ENCODE measurements at regions not wholly inside any gene's neighbourhood (a gene's known extent, or its start where the extent isn't known, plus 50 kb on each side); places are given as distances from the start of the nearest gene placed in this dataset.
"Not testable (repeated sequence)": the region's sequence is repeated elsewhere in the genome, so short reads cannot be mapped to it uniquely, and the experiment has no call there.

- no peak for DNase-seq (ENCODE audit: low spot score in 2 of 2)
- no peak overlapping the region for H3K4me3 ChIP-seq (ENCODE audit: low read depth, poor library complexity, severe bottlenecking)
- intact Hi-C loops (cut with DNase I; ENCODE audit: low total_unique reads): no loop called here
- no peak for TF ChIP-seq POLR2A (IDR thresholded peaks at IDR 0.05)
- TF ChIP-seq CTCF (IDR thresholded peaks at IDR 0.05): no peak
- 77 to 81% methylated on average over 5 of the region's 5 CpGs for WGBS, 2 donors
Measured at GRCh38 chr3:87968668-87969067, 90.1 kb downstream of the CGGBP1 start.

- TF ChIP-seq POLR2A (IDR thresholded peaks at IDR 0.05) (no peak), CTCF (IDR thresholded peaks at IDR 0.05) (no peak)
- no peak overlapping the region for H3K4me3 ChIP-seq (ENCODE audit: low read depth, poor library complexity, severe bottlenecking)
- intact Hi-C loops (cut with DNase I; ENCODE audit: low total_unique reads): no loop called here
- WGBS, 2 donors: 56 to 57% methylated on average over 1 of the region's 1 CpG
- DNase-seq (ENCODE audit: low spot score in 2 of 2): no peak
Measured at GRCh38 chr3:87958289-87958688, 100.5 kb downstream of the CGGBP1 start.

- intact Hi-C loops (cut with DNase I; ENCODE audit: low total_unique reads): no loop called here
- TF ChIP-seq CTCF (IDR thresholded peaks at IDR 0.05): no peak
- no peak for TF ChIP-seq POLR2A (IDR thresholded peaks at IDR 0.05)
- DNase-seq (ENCODE audit: low spot score in 2 of 2): no peak
- WGBS, 2 donors: 90 to 92% methylated on average over 1 of the region's 1 CpG
- H3K4me3 ChIP-seq (ENCODE audit: low read depth, poor library complexity, severe bottlenecking): no peak overlapping the region
Measured at GRCh38 chr3:87957575-87957974, 101.2 kb downstream of the CGGBP1 start.

GRCh38 chr3:87949879-87950208 is 109.0 kb downstream of the CGGBP1 start:
- intact Hi-C loops (cut with DNase I; ENCODE audit: low total_unique reads): no loop called here
- no peak for DNase-seq (ENCODE audit: low spot score in 2 of 2)
- 30 to 71% methylated on average over 1 of the region's 1 CpG for WGBS, 2 donors
- H3K4me3 ChIP-seq (ENCODE audit: low read depth, poor library complexity, severe bottlenecking): no peak overlapping the region
- no peak for TF ChIP-seq CTCF (IDR thresholded peaks at IDR 0.05)
- no peak for TF ChIP-seq POLR2A (IDR thresholded peaks at IDR 0.05)

- no peak for DNase-seq (ENCODE audit: low spot score in 2 of 2)
- no peak overlapping the region for H3K4me3 ChIP-seq (ENCODE audit: low read depth, poor library complexity, severe bottlenecking)
- TF ChIP-seq CTCF (IDR thresholded peaks at IDR 0.05) (no peak), POLR2A (IDR thresholded peaks at IDR 0.05) (no peak)
- intact Hi-C loops (cut with DNase I; ENCODE audit: low total_unique reads): no loop called here
- WGBS, 2 donors: 52 to 60% methylated on average over 4 of the region's 4 CpGs
Measured at GRCh38 chr3:87949189-87949878, 109.5 kb downstream of the CGGBP1 start.

GRCh38 chr3:87946007-87946406 is 112.8 kb downstream of the CGGBP1 start:
- WGBS, 2 donors: 94% methylated on average over 20 of the region's 20 CpGs
- H3K4me3 ChIP-seq (ENCODE audit: low read depth, poor library complexity, severe bottlenecking); intact Hi-C loops (cut with DNase I; ENCODE audit: low total_unique reads); DNase-seq (ENCODE audit: low spot score in 2 of 2): not testable (repeated sequence)

GRCh38 chr3:87942256-87942655 is 116.5 kb downstream of the CGGBP1 start:
- H3K4me3 ChIP-seq (ENCODE audit: low read depth, poor library complexity, severe bottlenecking); intact Hi-C loops (cut with DNase I; ENCODE audit: low total_unique reads); DNase-seq (ENCODE audit: low spot score in 2 of 2): not testable (repeated sequence)
- WGBS, 2 donors: 93 to 94% methylated on average over 8 of the region's 8 CpGs

All from lower leg skin (tissue), 4 donors.